Loucy (cell line): ENCODE measurements at regions not wholly inside any gene's neighbourhood (a gene's known extent, or its start where the extent isn't known, plus 50 kb on each side); places are given as distances from the start of the nearest gene placed in this dataset.
"Not testable (repeated sequence)": the region's sequence is repeated elsewhere in the genome, so short reads cannot be mapped to it uniquely, and the experiment has no call there.

Experiments used
- H2AFZ ChIP-seq: fragments of 200-600 bp; sonication (generic); 2 replicates; pipeline ENCODE4 v1.6.0; 2016; ENCODE audit warnings: antibody characterized with exemption, mild to moderate bottlenecking, low read length, moderate library complexity
- H3F3A ChIP-seq: fragments of 200-600 bp; 2 replicates; pipeline ENCODE4 v1.6.0; 2016; ENCODE audit warnings: antibody characterized with exemption, low read depth, mild to moderate bottlenecking
- H3K27me3 ChIP-seq: fragments of 200-600 bp; sonication (generic); 2 replicates; pipeline ENCODE4 v1.6.1; 2014; ENCODE audit warnings: low read length, mild to moderate bottlenecking; ENCODE audit not compliant: insufficient read depth, poor library complexity, severe bottlenecking
- H3K36me3 ChIP-seq: fragments of 200-600 bp; sonication (generic); 2 replicates; pipeline ENCODE4 v1.6.1; 2016; ENCODE audit warnings: low read length; ENCODE audit not compliant: insufficient read depth
- H3K4me1 ChIP-seq: fragments of 200-600 bp; sonication (generic); 2 replicates; pipeline ENCODE4 v1.5.1; 2014; ENCODE audit warnings: low read length, mild to moderate bottlenecking; ENCODE audit not compliant: insufficient read depth, poor library complexity, severe bottlenecking
- H3K4me2 ChIP-seq: fragments of 200-600 bp; sonication (generic); 2 replicates; pipeline ENCODE4 v1.6.0; 2014; ENCODE audit warnings: antibody characterized with exemption, low read length, low read depth, mild to moderate bottlenecking; ENCODE audit not compliant: poor library complexity, severe bottlenecking
- H3K4me3 ChIP-seq: fragments of 200-600 bp; sonication (generic); 2 replicates; pipeline ENCODE4 v1.5.1; 2014; ENCODE audit warnings: low read length, mild to moderate bottlenecking, mixed read lengths; ENCODE audit not compliant: poor library complexity, severe bottlenecking
- H3K79me2 ChIP-seq: fragments of 200-600 bp; sonication (generic); 2 replicates; pipeline ENCODE4 v1.6.1; 2014; ENCODE audit warnings: low read length; ENCODE audit not compliant: insufficient read depth
- H3K9ac ChIP-seq: fragments of 200-600 bp; sonication (generic); 2 replicates; pipeline ENCODE4 v1.6.0; 2014; ENCODE audit warnings: mild to moderate bottlenecking, low read depth, low read length, moderate library complexity; ENCODE audit not compliant: poor library complexity, severe bottlenecking
- H3K9me2 ChIP-seq: fragments of 200-600 bp; sonication (generic); replicated peaks from 2 replicates; pipeline ENCODE4 v1.6.1; 2016; ENCODE audit warnings: low read depth, low read length, mixed read lengths
- H3K9me3 ChIP-seq: fragments of 200-600 bp; sonication (generic); 2 replicates; pipeline ENCODE4 v1.6.1; 2014; ENCODE audit warnings: mild to moderate bottlenecking, antibody characterized with exemption, low read length, low read depth; ENCODE audit not compliant: insufficient read depth
- H4K20me1 ChIP-seq: fragments of 200-600 bp; sonication (generic); 2 replicates; pipeline ENCODE4 v1.6.0; 2014; ENCODE audit warnings: antibody characterized with exemption, low read length, mild to moderate bottlenecking; ENCODE audit not compliant: insufficient read depth, poor library complexity, severe bottlenecking
- EZH2phosphoT487 ChIP-seq: fragments of 200-600 bp; IDR thresholded peaks from 2 replicates; pipeline ENCODE4 v1.6.1; 2018; ENCODE audit warnings: antibody characterized with exemption, mild to moderate bottlenecking, moderate library complexity, borderline replicate concordance
- TF ChIP-seq, protein P1 (sequence below): fragments of 200-600 bp; sonication (generic); conservative IDR thresholded peaks from 2 replicates; pipeline ENCODE4 v1.5.1; 2014; ENCODE audit warnings: mild to moderate bottlenecking, antibody characterized with exemption, low read length

GRCh38 chr5:99054972-99055371 is 126.2 kb upstream of the CHD1 start:
- Histone ChIP-seq H3K9me3 (no peaks in the 10 kb centered on the region), H3F3A (no peaks in the 10 kb centered on the region), H3K4me2 (no peak overlapping the region), H3K9ac (no peak overlapping the region), H3K36me3 (no peaks in the 10 kb centered on the region), H3K27me3 (no peaks in the 10 kb centered on the region), H3K79me2 (no peaks in the 10 kb centered on the region), H3K4me3 (no peak overlapping the region), H4K20me1 (no peaks in the 10 kb centered on the region), H2AFZ (no peak overlapping the region), H3K4me1 (no peaks in the 10 kb centered on the region), H3K9me2 (no peaks in the 10 kb centered on the region)
- TF ChIP-seq, protein P1, sequence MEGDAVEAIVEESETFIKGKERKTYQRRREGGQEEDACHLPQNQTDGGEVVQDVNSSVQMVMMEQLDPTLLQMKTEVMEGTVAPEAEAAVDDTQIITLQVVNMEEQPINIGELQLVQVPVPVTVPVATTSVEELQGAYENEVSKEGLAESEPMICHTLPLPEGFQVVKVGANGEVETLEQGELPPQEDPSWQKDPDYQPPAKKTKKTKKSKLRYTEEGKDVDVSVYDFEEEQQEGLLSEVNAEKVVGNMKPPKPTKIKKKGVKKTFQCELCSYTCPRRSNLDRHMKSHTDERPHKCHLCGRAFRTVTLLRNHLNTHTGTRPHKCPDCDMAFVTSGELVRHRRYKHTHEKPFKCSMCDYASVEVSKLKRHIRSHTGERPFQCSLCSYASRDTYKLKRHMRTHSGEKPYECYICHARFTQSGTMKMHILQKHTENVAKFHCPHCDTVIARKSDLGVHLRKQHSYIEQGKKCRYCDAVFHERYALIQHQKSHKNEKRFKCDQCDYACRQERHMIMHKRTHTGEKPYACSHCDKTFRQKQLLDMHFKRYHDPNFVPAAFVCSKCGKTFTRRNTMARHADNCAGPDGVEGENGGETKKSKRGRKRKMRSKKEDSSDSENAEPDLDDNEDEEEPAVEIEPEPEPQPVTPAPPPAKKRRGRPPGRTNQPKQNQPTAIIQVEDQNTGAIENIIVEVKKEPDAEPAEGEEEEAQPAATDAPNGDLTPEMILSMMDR, result no peak
- no peak for TF ChIP-seq EZH2phosphoT487

DNA sequence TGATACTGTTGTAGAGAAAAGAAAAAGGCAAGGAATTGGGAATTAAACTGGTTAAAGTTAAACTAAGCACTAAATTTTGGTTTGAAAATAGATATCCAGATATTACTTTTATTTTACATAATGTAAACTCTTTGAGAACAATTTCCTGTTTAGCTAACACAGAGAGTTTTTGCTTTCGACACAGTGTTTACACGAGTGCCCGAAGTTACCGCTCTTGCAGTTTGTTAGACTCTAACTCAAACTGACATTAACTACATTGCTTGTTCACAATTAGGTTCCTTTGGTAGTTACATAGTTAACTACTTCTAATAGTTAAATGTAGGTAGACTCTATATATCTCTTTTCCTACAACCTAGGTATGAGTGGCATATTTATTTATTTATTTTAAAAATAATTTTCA is 117.1 kb upstream of the CHD1 start:
- Histone ChIP-seq H3K4me1 (no peaks in the 10 kb centered on the region), H3K4me3 (no peak overlapping the region), H2AFZ (no peak overlapping the region), H3K79me2 (no peaks in the 10 kb centered on the region), H3K27me3 (no peaks in the 10 kb centered on the region), H3K4me2 (no peak overlapping the region), H3K9me2 (no peaks in the 10 kb centered on the region), H3K9me3 (no peaks in the 10 kb centered on the region), H3F3A (no peaks in the 10 kb centered on the region), H3K9ac (no peak overlapping the region), H4K20me1 (no peaks in the 10 kb centered on the region), H3K36me3 (no peaks in the 10 kb centered on the region)
- TF ChIP-seq EZH2phosphoT487, result no peak
- TF ChIP-seq, protein P1, result no peak

GRCh38 chr5:99043257-99043656 is 114.5 kb upstream of the CHD1 start:
- not testable (repeated sequence) for H3K4me3 ChIP-seq, H2AFZ ChIP-seq, H4K20me1 ChIP-seq, H3K27me3 ChIP-seq, H3K36me3 ChIP-seq, H3K9ac ChIP-seq, H3K4me1 ChIP-seq, H3K79me2 ChIP-seq, H3F3A ChIP-seq, H3K9me3 ChIP-seq, H3K4me2 ChIP-seq, H3K9me2 ChIP-seq

DNA sequence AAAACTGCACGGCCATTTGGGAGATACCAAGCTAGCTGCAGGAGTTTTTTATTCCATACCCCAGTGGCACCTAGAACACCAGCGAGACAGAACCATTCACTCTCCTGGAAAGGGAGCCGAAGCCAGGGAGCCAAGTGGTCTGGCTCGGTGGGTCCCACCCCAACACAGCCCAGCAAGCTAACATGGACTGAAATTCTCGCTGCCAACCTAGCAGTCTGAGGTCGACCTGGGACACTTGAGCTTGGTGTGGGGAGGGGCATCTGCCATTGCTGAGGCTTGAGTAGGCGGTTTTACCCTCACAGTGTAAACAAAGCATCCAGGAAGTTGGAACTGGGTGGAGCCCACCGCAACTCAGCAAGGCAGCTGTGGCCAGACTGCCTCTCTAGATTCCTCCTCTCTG is 108.9 kb upstream of the CHD1 start:
- TF ChIP-seq, protein P1, result no peak
- no peak for TF ChIP-seq EZH2phosphoT487
- H3K27me3 ChIP-seq, result no peaks in the 10 kb centered on the region
- no peaks in the 10 kb centered on the region for H3F3A ChIP-seq
- no peaks in the 10 kb centered on the region for H4K20me1 ChIP-seq
- H2AFZ ChIP-seq, result no peak overlapping the region; the same call in 1 of the 2 replicates
- no peaks in the 10 kb centered on the region for H3K9me3 ChIP-seq
- H3K4me3 ChIP-seq, result no peak overlapping the region
- no peaks in the 10 kb centered on the region for H3K9me2 ChIP-seq
- no peaks in the 10 kb centered on the region for H3K36me3 ChIP-seq
- H3K79me2 ChIP-seq, result no peaks in the 10 kb centered on the region
- H3K9ac ChIP-seq, result no peak overlapping the region
- H3K4me1 ChIP-seq, result peaks cover 11% of the 10 kb centered on the region
- H3K4me2 ChIP-seq, result no peak overlapping the region
